NCI-H69 (cell line): ENCODE measurements at regions not wholly inside any gene's neighbourhood (a gene's known extent, or its start where the extent isn't known, plus 50 kb on each side); places are given as distances from the start of the nearest gene placed in this dataset.
"Not testable (repeated sequence)": the region's sequence is repeated elsewhere in the genome, so short reads cannot be mapped to it uniquely, and the experiment has no call there.

Experiments used
- DNase-seq: peaks from one replicate; lab custom pipeline; 2025; lab: John Stamatoyannopoulos, UW

DNA sequence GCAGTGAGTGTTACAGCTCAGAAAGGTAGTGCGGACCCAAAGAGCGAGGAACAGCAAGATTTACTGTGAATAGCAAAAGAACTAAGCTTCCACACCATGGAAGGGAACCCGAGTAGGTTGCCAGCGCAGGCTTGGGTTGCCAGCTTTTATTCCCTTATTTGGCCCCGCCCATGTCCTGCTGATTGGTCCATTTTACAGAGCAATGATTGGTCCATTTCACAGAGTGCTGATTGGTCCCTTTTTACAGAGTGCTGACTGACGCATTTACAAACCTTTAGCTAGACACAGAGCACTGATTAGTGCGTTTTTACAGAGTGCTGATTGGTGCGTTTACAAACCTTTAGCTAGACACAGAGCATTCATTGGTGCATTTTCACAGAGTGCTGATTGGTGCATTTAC is 1030.7 kb downstream of the EPHA7 start:
- not testable (repeated sequence) for DNase-seq

DNA sequence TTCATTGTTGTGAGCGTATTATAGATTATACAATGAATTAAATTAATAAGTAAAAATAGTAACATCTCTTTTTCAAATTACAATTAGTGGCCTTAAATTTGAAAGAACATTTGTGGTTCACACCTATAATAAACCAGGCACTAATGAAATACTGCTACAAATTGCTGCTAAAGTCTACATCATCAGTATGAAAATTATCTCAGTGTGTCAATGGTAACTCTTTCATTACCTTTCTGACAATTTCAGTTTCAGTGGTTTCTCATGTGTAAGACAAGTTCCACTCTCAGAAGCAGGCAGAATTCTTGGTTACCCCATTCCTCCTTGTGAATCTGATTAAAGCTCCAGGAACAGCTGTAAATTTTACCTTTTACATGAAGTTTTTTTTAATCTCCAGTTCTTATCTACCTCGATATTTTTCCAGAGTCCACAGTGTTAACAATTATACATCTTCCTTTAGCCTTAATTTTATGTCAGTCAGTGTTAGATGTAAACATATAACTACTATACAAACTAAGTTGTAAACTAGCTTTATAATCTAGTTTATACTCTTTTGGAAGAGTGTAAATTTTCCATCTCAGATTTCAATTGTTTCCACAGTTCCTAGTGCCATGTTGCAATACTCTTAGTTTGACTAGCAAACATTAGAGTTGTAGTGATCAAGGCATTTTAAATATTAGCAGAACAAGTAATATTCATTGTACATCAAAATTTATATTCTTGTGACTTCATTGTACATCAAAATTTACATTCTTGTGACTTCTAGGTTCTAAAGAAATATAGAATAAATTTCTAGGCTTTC is 1038.4 kb downstream of the EPHA7 start:
- DNase-seq: no peak

DNA sequence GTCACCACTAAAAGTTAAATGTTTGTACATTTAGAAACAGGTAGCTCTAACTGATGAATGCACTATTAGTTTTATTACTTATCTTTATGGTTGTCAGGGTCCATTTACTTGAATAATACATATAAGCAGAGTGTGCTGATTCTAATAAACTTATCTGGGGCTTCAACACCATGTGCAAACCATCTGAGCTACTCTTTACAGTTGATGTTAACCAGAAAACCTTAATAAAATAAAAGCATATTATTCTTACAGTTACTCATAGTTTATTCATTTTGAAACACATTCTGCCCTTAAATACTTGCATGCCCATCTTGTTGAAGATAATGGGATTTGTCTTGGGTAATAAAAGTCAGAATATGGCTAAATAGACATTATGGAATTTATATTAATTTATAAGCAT is 1042.2 kb downstream of the EPHA7 start:
- DNase-seq: no peak

DNA sequence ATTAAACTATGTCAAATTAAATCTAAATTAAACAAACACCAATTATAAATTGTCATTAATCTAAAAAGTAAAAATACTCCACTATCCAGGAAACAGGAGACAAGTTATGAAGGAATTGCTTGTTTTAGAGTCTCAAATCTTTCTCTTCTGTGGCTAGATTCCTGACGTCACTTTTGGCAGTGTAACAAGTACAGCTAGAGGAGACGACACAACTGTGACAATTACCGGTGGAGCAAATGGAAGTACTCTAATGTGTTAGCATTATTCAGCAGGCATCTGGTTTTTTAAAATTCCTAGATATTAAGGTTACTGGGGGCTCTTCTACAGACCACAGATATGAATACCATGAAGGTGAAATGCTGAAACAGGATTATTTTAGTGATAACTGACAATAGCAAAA is 1042.7 kb downstream of the EPHA7 start:
- DNase-seq: no peak

DNA sequence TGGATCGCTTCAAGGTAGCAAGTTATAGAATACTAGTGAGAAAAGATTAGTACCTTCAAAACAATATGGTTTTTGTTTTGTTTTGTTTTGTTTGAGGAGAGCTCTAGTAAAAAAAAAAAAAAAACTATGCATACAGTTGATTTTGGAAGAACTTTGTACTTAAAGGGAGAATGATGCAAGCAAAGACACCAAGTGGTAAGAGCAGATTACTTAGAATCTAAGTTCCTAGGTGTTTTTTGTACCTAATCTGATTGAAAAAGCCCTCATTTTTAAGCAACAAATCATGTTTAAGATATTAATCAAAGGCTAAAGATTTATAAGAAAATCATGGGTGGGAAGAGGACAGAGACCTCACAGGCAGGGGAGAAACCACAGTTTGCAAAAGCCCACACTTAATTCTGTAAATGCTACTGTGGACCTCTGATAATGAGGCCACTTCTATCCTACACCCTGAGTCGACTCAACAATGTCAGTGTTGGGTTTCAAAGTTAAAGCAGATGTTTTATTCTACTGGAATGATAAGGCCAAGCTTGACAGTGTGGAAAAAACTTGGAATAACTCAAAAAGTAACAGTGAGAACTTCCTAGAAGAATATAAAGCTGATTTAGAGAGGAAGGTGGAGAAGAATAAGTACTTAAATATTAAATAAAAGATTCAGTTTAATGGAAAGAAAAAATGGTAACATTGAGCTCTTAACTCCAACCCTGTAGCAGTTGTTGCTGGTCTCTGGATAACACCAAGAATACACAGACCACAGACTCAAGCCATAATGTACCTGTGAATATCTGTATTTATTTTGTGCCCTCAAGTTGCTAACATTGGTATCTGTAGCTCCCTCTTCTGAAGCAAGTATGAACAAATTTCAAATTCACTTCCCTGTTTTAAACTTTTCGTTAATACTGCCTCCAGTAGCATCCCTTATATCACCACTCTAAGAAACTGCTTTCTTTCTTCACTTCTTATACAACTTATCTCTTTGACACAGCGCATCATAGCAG is 1047.8 kb downstream of the EPHA7 start:
- no peak for DNase-seq

DNA sequence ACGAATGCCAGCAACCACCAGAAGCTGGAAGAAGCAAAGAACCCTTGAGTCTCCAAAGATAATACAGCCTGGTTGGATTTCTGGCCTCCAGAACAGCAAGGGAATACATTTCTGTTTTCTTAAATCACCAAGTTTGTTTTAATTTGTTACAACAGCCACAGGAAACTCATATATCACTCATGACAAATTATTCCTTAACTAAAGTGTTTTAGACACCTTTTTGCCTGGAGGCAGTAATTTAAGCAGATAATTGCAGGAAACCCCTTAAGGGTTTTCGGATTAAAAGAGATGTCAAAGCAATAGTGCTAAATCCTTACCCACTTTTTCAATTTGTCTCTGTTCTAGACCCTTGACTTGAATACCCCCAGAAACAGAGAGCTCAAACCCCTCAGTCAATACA is 1050.0 kb downstream of the EPHA7 start:
- DNase-seq: peak; percentile 78

DNA sequence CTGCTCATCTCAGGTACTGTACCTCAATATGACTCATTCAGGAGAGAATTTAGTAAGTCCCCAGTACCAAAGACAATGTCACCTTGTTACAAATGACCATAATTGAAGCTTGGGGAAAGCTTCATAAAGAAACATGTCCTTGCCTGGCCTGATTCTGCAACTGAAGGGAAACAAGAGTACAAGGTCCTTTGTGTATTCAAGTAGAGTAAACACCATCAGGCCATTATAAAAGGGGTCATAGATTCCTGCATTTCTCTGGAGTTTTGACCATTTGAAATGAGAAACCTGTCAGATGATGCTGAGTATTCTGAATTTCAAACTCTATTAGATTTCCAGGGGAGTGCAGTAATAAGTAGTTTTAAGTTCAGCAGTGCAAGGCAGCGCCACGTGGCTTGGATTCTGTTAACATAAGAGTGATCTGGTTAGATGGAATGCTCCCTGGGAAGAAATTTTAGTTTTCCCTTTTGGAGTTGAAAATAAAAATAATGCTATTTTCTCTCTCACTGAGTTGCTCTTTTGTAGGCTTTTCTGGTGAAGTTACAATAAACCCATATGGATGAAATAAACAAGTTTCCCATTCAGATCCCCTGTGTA is 1054.3 kb downstream of the EPHA7 start:
- DNase-seq: peak; percentile 88

DNA sequence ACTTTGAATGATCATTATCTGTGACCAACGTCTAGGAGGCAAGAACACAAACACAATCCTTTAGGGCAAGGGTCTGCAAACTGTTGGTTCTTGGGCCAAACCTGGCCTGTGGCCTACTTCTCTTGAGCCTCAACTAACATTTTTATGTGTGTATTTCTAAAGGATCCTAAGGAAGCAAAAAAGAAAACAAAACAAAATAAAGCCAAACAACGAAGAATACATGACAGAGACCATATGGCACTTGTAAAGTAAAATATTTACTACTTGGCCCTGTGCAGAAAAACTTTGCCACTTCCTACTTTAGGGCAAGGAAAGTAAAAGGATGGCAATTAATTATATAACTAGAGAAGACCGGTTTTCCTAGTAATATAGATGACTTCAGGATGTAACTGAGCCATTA is 1056.2 kb downstream of the EPHA7 start:
- DNase-seq: no peak

DNA sequence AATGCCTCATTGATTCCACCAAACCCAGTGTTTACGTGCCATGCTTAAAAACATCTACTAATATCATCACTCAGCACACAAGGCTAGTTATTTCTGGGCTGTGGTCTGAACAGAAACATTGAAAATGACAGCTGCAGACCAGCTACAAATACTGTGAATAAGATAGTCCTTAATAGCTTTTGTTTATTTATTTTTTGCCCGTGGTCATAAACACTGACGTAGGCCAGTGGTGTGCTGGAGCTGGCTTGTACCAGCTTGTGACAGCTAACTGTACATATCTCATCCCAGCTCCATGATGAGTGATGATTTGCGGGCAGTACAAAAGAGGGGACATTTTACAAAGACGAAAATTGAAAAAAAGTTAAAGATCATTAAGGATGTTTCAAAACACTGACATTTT is 1057.0 kb downstream of the EPHA7 start:
- no peak for DNase-seq

DNA sequence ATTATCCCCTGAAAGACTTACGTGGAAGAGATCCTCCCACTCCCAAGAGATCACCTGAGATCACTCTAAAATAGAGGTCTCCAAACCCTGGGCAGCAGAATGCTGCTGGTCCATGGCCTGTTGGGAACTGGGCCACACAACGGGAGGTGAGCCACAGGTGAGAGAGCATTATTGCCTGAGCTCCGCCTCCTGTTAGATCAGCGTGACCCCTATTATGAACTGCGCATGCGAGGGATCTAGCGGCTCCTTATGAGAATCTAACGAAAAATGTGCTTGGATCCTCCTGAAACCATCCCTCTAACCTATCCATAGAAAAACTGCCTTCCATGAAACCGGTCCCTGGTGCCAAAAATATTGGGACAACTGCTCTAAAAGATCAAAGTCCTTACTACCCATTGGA is 1057.4 kb downstream of the EPHA7 start:
- no peak for DNase-seq

DNA sequence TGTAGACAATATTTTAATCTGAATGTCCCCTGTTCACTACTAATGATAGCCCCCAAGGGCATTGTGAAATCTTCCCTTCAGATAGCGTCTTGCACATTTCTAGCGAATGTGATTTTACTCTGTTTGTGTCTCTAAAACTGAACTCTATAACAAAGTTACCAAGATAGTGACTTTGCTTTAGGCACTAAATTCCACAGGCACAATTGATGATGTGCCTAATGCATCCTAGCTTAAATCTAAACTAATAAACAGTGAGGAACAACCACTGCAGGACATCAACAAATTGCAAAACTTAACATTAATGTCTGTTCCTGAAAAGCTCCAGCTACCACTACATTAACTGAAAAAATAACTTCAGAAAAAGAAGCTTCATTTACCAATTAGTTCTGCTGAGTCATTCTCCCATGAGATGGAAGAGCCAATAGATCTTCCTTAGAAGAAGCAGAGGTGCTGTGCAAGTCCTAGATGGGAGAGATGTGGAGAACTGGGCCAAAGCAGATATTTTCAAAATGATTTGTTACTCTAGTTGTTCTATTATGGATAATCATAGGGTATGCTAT is 1065.0 kb downstream of the EPHA7 start:
- peak; percentile 12 for DNase-seq

DNA sequence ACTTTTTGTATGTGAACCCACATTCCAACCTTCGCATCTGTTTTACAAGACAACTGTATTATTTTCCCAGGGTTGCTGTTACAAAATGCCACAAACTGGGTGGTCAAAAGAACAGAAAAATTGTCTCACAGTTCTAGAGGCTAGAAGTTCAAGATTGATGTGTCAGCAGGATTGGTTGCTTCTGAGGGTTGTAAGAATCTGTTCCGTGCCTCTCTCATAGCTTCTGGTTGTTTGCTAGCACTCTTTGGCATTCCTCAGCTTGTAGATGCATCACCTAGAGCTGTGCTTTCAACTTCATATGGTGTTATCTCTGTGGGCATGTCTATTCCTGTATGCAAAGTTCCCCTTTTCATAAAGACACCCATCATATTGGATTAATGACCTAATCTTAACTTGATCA is 1067.2 kb downstream of the EPHA7 start:
- DNase-seq: no peak

DNA sequence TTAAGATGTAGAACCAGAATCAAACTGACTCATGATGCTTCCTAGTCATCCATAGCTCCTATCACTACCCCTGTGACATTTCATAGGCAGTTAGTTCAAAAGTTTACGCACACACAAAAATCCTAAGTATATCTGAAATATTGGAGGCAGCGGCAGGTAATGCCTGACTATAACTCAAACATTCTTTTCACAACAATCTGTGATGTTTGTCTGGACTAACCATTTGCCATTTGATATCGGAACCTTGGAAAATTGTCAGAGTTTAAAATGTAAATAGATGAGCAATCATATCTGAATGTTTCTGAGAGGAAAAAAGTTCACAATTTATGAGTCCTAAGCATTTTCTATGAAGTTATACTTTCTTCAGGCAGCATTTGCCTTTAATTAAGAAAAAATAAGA is 1078.2 kb downstream of the EPHA7 start:
- no peak for DNase-seq

DNA sequence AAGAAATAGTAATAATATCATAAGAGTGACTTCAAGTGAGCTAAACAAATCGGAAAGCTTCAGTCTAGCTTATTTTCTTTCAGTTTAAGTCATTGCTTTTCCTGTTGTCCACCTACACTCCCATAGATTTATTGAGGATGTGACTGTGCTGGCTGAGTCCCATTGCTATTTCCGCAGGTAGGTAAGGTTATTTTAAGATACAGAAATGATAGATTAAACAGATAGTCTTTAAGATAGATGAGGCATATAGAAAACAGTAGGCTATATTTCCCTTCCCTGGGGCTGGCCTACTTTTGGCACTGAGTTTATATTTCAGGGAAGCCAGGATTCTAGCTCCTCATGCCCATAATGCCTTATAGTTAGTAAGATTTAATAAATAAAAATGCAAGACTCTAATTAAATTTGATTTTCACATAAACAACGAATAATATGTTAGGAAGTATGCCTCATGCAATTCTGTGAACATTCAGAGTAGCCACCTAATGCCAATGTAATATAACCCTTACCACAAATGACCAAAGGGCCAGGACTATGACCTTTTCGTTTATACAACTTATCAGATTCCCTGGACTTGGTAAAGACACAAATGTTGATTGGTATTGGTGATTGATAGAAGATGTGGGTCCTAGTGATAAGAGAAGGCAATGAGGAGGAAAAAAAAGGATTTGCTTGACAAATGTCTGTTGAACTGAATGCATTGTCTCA is 1079.3 kb downstream of the EPHA7 start:
- DNase-seq: no peak

DNA sequence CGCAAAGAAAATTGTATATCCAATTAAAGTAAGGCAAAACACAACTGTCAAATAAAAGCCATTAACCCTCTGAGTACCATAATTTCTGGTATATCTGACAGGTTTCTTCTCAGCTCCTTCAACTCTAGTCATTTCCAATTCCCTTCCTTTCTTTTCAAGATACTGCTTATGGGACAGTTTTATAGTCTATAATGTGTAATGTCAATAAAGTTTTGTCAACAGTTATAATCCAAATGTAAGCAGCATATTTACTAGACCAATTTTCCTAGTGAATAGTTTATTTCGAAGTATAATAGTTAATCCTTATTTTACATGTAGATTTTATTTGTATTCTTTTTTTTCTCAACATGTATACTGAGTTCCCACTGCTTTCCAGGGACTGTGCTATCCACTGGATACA is 1081.8 kb downstream of the EPHA7 start:
- no peak for DNase-seq

DNA sequence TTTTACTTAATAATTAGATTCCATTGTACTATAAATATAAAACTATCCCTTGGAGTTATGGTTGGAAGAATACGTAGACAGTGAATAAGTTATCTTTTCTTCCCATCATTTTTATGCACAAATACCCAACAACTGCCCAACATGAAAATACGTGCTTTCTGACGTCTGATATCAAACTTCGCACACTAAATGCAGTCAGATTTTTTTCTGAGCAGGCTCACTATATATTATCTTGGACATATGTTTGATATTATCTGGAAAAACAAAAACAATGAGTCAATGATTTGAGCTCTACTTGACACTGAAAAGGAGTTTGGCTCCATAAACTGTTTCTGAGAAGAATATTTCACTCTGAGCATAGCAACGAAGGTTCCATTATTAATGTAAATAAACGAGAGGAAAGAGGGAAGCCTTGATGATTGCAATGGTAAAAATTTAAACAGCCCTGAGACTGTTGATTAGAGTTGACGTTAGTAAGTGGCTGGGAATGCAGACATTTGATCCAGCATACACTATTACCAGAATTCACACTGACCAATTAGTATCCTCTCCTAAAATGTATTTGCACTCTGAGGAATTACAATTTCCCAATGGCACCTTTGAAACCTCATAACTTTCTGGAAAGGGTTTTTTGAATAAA is 1090.0 kb downstream of the EPHA7 start:
- no peak for DNase-seq

DNA sequence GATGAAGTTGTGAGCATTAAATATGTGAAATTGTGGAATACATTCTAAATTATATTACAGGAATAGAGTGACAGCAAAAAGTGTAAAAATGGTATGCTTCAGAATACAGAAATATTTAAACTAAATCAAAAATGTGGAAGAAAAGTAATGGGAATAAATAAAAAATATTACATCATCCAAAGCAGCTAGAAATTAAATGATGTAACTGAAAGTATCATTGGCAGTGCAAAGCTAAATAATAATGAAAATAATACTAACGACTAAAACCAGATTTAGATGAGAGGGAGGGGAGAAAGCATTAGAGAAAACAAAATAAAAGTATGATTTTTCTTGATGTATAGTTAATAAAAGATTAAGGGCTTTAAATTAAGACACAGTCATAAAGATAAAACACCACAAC is 1104.0 kb downstream of the EPHA7 start:
- DNase-seq: no peak

DNA sequence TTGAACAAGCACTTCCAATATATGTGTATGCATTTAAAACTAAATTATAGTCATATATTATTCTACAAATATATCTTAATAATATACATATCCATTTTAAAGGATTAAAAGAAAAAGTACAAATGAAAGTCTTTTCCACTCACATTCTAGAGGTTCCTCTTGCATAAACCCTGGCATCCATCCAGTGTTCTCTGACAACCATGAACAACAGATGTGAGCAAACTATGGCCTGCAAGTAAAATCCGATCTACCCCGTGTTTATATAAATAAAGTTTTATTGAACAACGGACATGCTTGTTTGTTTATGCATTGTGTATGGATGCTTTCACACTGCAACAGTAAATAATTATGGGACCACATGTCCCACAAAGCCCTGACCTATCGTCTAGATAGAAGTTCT is 1122.3 kb downstream of the EPHA7 start:
- DNase-seq: peak; percentile 43

DNA sequence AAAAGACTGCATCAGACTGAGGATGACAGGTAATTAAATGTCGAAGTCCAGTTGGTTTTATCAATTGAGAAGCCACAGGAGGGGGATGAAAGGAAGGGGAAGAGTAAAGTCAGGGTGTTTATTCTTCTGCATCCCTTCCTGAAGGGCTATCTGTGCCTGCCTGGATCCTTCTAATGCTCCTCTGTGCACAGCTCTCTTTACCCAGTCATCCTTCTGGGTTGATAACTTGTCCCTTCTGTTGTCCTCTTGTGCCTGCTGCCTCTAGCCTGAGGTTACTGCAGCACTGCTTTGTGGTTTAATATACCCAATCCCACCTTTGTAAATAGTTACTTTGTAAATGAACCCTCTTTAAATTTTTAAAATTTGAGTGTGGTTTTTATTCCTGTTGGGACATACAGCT is 1127.3 kb downstream of the EPHA7 start:
- DNase-seq: peak; percentile 40

DNA sequence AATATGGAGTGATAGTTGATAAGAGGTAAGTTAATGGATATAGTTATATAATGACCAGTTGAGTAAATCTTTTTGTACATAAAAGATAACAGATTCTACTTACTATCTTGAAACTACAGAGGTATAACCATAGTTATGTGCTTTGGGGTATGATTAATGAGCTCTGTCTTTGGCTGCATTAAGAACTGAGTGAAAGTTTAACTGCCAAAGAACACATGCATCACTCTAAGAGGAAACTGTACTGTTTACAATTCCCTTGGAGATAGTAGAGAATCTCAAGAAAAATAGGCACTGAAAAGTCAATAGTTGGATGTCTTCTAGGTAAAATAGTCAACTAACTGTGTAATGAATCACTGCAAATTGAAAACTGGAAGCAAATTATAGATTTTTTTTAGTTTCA is 1129.5 kb downstream of the EPHA7 start:
- no peak for DNase-seq

DNA sequence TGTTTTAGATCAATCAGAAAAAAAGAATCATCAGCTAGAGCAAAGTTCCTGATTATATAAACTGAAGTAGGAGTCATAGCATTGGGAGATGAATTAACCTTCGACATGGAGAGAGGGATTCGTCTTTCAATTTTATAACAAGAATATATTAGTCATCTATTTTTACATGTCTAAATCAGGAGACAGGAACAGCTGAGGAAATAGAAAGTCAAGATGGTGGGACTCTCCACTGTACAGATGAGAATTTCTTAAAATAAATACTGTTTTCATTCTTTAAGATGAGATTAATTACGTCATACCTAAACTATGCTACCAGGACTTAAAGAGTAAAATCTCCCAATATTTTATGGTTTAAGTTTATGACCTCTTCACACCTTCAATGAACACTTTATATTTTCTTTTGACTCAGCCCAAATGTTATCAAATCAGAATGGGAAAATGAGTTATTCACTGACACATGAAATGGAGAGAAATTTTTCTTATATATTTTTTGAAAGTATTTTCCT is 1137.7 kb downstream of the EPHA7 start:
- no peak for DNase-seq
